GM18520 (cell line): ENCODE measurements at regions not wholly inside any gene's neighbourhood (a gene's known extent, or its start where the extent isn't known, plus 50 kb on each side); places are given as distances from the start of the nearest gene placed in this dataset.

ENCODE experiments used
- ATAC-seq: cut with Tn5 transposase; IDR thresholded peaks from one replicate; pipeline ENCODE4 v1.9.1; 2021; ENCODE audit not compliant: unreplicated experiment

GRCh38 chr13:44627441-44627840 lies 51.3 kb upstream of the TSC22D1 start:
- no peak for ATAC-seq

GRCh38 chr13:44626176-44626575 lies 50.0 kb upstream of the TSC22D1 start:
- ATAC-seq = no peak
